HFF-Myc (cell line): ENCODE measurements at regions not wholly inside any gene's neighbourhood (a gene's known extent, or its start where the extent isn't known, plus 50 kb on each side); places are given as distances from the start of the nearest gene placed in this dataset.

Experiments used
- DNase-seq: peaks from one replicate; pipeline ENCODE4 v3.0.0-alpha.2; 2011; ENCODE audit warnings: low read depth; ENCODE audit errors: extremely low read depth
- H3K4me3 ChIP-seq: replicated peaks from 2 replicates; pipeline ENCODE4 v1.5.1; 2011; ENCODE audit warnings: low read depth, mild to moderate bottlenecking, control low read depth, low read length
- CTCF ChIP-seq: IDR thresholded peaks from 2 replicates; pipeline ENCODE4 v1.5.1; 2012; ENCODE audit warnings: mild to moderate bottlenecking, low read depth, low read length, control low read depth; ENCODE audit errors: missing control alignments

GRCh38 chr2:183341057-183341456 lies 216.8 kb downstream of the NUP35 start:
- no peak overlapping the region for H3K4me3 ChIP-seq
- DNase-seq = no peak
- no peak for TF ChIP-seq CTCF

- no peak for DNase-seq
- no peak for TF ChIP-seq CTCF
- no peak overlapping the region for H3K4me3 ChIP-seq
Measured at GRCh38 chr2:183347969-183348368, 223.7 kb downstream of the NUP35 start.

- no peak for TF ChIP-seq CTCF
- DNase-seq = no peak
- H3K4me3 ChIP-seq = no peak overlapping the region
Measured at GRCh38 chr2:183348492-183348891, 224.2 kb downstream of the NUP35 start.

- DNase-seq = no peak
- TF ChIP-seq CTCF = no peak
Measured at GRCh38 chr2:183349091-183349490, 224.8 kb downstream of the NUP35 start.

GRCh38 chr2:183359867-183360266 lies 235.6 kb downstream of the NUP35 start:
- DNase-seq = no peak
- no peak overlapping the region for H3K4me3 ChIP-seq
- peak; percentile 8 for TF ChIP-seq CTCF

More at GRCh38 chr2:183349091-183349490, 224.8 kb downstream of the NUP35 start:
- H3K4me3 ChIP-seq = no peak overlapping the region

- no peak for DNase-seq
- no peak for TF ChIP-seq CTCF
- no peak overlapping the region for H3K4me3 ChIP-seq
Measured at GRCh38 chr2:183371545-183371944, 247.3 kb downstream of the NUP35 start.

GRCh38 chr2:183375821-183376220 lies 251.6 kb downstream of the NUP35 start:
- TF ChIP-seq CTCF = no peak
- DNase-seq = no peak

More at GRCh38 chr2:183375821-183376220, 251.6 kb downstream of the NUP35 start:
- no peak overlapping the region for H3K4me3 ChIP-seq
